Thyroid gland (tissue), 4 donors: ENCODE measurements at regions not wholly inside any gene's neighbourhood (a gene's known extent, or its start where the extent isn't known, plus 50 kb on each side); places are given as distances from the start of the nearest gene placed in this dataset.

Experiments
- POLR2A ChIP-seq, 2 donors: fragments of 450-650 bp; IDR thresholded peaks; one replicate each; pipeline ENCODE4 v1.6.1; 2017; ENCODE audit warnings: antibody characterized with exemption in 2 of 2, mild to moderate bottlenecking in 2 of 2, moderate library complexity in 1 of 2
- TF ChIP-seq, protein P1 (sequence below), 6 experiments: fragments of 200-600 bp in 3 of 6; fragments of 450-650 bp in 3 of 6; sonication (generic) in 3 of 6; IDR thresholded peaks; one replicate each; pipeline ENCODE4 v1.5.1; 2016 to 2019; ENCODE audit warnings: antibody characterized with exemption in 6 of 6, mild to moderate bottlenecking in 2 of 6, inconsistent platforms in 1 of 6, moderate library complexity in 1 of 6

- TF ChIP-seq, protein P1, sequence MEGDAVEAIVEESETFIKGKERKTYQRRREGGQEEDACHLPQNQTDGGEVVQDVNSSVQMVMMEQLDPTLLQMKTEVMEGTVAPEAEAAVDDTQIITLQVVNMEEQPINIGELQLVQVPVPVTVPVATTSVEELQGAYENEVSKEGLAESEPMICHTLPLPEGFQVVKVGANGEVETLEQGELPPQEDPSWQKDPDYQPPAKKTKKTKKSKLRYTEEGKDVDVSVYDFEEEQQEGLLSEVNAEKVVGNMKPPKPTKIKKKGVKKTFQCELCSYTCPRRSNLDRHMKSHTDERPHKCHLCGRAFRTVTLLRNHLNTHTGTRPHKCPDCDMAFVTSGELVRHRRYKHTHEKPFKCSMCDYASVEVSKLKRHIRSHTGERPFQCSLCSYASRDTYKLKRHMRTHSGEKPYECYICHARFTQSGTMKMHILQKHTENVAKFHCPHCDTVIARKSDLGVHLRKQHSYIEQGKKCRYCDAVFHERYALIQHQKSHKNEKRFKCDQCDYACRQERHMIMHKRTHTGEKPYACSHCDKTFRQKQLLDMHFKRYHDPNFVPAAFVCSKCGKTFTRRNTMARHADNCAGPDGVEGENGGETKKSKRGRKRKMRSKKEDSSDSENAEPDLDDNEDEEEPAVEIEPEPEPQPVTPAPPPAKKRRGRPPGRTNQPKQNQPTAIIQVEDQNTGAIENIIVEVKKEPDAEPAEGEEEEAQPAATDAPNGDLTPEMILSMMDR (IDR thresholded peaks at IDR 0.05) = no peak
- no peak for TF ChIP-seq POLR2A (IDR thresholded peaks at IDR 0.05)
Observed at GRCh38 chr4:119688446-119688845, 59.8 kb upstream of the PDE5A start.
